Liver (tissue), 8 donors: ENCODE measurements at regions not wholly inside any gene's neighbourhood (a gene's known extent, or its start where the extent isn't known, plus 50 kb on each side); places are given as distances from the start of the nearest gene placed in this dataset.
"Not testable (repeated sequence)": the region's sequence is repeated elsewhere in the genome, so short reads cannot be mapped to it uniquely, and the experiment has no call there.

Experiments
- DNase-seq: peaks from one replicate; pipeline ENCODE4 v3.0.0-alpha.2; 2017; ENCODE audit warnings: low spot score
- H3K27ac ChIP-seq, 2 donors: one replicate each; pipeline ENCODE4 v1.7.0; 2013; ENCODE audit warnings: inconsistent platforms in 2 of 2, low read length in 2 of 2, control low read depth in 1 of 2, low read depth in 1 of 2, mild to moderate bottlenecking in 1 of 2
- H3K27me3 ChIP-seq, 4 donors: one replicate each; pipeline versions ENCODE4 v1.6.1 to v1.7.0; 2013; ENCODE audit warnings: low read length in 3 of 4, inconsistent platforms in 1 of 4, mild to moderate bottlenecking in 1 of 4, moderate library complexity in 1 of 4; ENCODE audit not compliant: control insufficient read depth in 4 of 4, insufficient read depth in 4 of 4
- H3K36me3 ChIP-seq, 4 donors: one replicate each; pipeline versions ENCODE4 v1.6.1 to v1.7.0; 2013; ENCODE audit warnings: low read length in 3 of 4, mild to moderate bottlenecking in 3 of 4, low read depth in 1 of 4, moderate library complexity in 1 of 4; ENCODE audit not compliant: control insufficient read depth in 4 of 4, insufficient read depth in 3 of 4
- H3K4me1 ChIP-seq, 4 donors: one replicate each; pipeline versions ENCODE4 v1.6.1 to v1.7.0; 2013; ENCODE audit warnings: low read length in 3 of 4, mild to moderate bottlenecking in 3 of 4, moderate library complexity in 1 of 4; ENCODE audit not compliant: control insufficient read depth in 4 of 4, insufficient read depth in 4 of 4
- H3K4me3 ChIP-seq, 3 donors: one replicate each; pipeline versions ENCODE4 v1.6.1 to v1.7.0; 2013; ENCODE audit warnings: low read length in 3 of 3, control low read depth in 1 of 3, low read depth in 1 of 3, mild to moderate bottlenecking in 1 of 3
- H3K9ac ChIP-seq, 2 donors: one replicate each; pipeline ENCODE4 v1.7.0; 2013; ENCODE audit warnings: low read length in 2 of 2, mild to moderate bottlenecking in 2 of 2, moderate library complexity in 2 of 2, control low read depth in 1 of 2, low read depth in 1 of 2
- H3K9me3 ChIP-seq, 4 donors: one replicate each; pipeline versions ENCODE4 v1.6.1 to v1.7.0; 2013; ENCODE audit warnings: low read length in 3 of 4; ENCODE audit not compliant: control insufficient read depth in 4 of 4
- EGR1 ChIP-seq, 2 donors: IDR thresholded peaks; 2 replicates each; pipeline ENCODE4 v1.6.1; 2016 to 2018; ENCODE audit warnings: antibody characterized with exemption in 2 of 2, low read depth in 2 of 2
- FOXA1 ChIP-seq: IDR thresholded peaks from 2 replicates; pipeline ENCODE4 v1.6.1; 2016; ENCODE audit warnings: antibody characterized with exemption
- FOXA2 ChIP-seq: IDR thresholded peaks from 2 replicates; pipeline ENCODE4 v1.6.1; 2016; ENCODE audit warnings: antibody characterized with exemption
- GABPA ChIP-seq, 2 donors: IDR thresholded peaks in 1 of 2; conservative IDR thresholded peaks in 1 of 2; 2 replicates each; pipeline ENCODE4 v1.6.1; 2016; ENCODE audit warnings: antibody characterized with exemption in 2 of 2, mild to moderate bottlenecking in 1 of 2, moderate library complexity in 1 of 2
- HNF4A ChIP-seq, 2 donors: conservative IDR thresholded peaks; 2 replicates each; pipeline ENCODE4 v1.6.1; 2016; ENCODE audit warnings: antibody characterized with exemption in 2 of 2, mild to moderate bottlenecking in 2 of 2
- HNF4G ChIP-seq: IDR thresholded peaks from 2 replicates; pipeline ENCODE4 v1.6.1; 2016; ENCODE audit warnings: antibody characterized with exemption
- JUND ChIP-seq, 2 donors: IDR thresholded peaks; 2 replicates each; pipeline ENCODE4 v1.6.1; 2016; ENCODE audit warnings: antibody characterized with exemption in 2 of 2
- NR2F2 ChIP-seq: IDR thresholded peaks from 2 replicates; pipeline ENCODE4 v1.6.1; 2016; ENCODE audit warnings: antibody characterized with exemption
- RAD21 ChIP-seq, 2 donors: IDR thresholded peaks; 2 replicates each; pipeline ENCODE4 v1.6.1; 2016; ENCODE audit warnings: antibody characterized with exemption in 2 of 2, mild to moderate bottlenecking in 2 of 2
- RXRA ChIP-seq, 2 donors: IDR thresholded peaks; 2 replicates each; pipeline ENCODE4 v1.6.1; 2017 to 2018; ENCODE audit warnings: antibody characterized with exemption in 2 of 2, mild to moderate bottlenecking in 1 of 2
- SP1 ChIP-seq: IDR thresholded peaks from 2 replicates; pipeline ENCODE4 v1.6.1; 2018; ENCODE audit warnings: antibody characterized with exemption, mild to moderate bottlenecking
- TAF1 ChIP-seq: conservative IDR thresholded peaks from 2 replicates; pipeline ENCODE4 v1.6.1; 2016; ENCODE audit warnings: antibody characterized with exemption, mild to moderate bottlenecking
- YY1 ChIP-seq: IDR thresholded peaks from 2 replicates; pipeline ENCODE4 v1.6.1; 2016; ENCODE audit warnings: antibody characterized with exemption, mild to moderate bottlenecking
- WGBS: extraction: QIAGEN DNeasy Blood & Tissue Kit; methylation state at CpG from one replicate; pipeline ENCODE4 v1.1.7; 2013; 5-methylcytosine and 5-hydroxymethylcytosine counted together
- TF ChIP-seq, protein P1 (sequence below): fragments of 150-350 bp; IDR thresholded peaks from 2 replicates; pipeline ENCODE4 v1.5.1; 2017; ENCODE audit warnings: improper control_type of control experiment, low read depth, low read length; ENCODE audit not compliant: missing input control
- TF ChIP-seq, protein P2 (sequence below): IDR thresholded peaks from 2 replicates; pipeline ENCODE4 v1.6.1; 2016; ENCODE audit warnings: antibody characterized with exemption
- TF ChIP-seq, protein P3 (sequence below): IDR thresholded peaks from 2 replicates; pipeline ENCODE4 v1.6.1; 2016; ENCODE audit warnings: antibody characterized with exemption
- TF ChIP-seq, protein P4 (sequence below): IDR thresholded peaks from 2 replicates; pipeline ENCODE4 v1.6.1; 2016; ENCODE audit warnings: antibody characterized with exemption
- donor health status: healthy.
- donor health status: healthy.
- donor health status: healthy.
- donor health status: healthy.
- donor health status: healthy.

DNA sequence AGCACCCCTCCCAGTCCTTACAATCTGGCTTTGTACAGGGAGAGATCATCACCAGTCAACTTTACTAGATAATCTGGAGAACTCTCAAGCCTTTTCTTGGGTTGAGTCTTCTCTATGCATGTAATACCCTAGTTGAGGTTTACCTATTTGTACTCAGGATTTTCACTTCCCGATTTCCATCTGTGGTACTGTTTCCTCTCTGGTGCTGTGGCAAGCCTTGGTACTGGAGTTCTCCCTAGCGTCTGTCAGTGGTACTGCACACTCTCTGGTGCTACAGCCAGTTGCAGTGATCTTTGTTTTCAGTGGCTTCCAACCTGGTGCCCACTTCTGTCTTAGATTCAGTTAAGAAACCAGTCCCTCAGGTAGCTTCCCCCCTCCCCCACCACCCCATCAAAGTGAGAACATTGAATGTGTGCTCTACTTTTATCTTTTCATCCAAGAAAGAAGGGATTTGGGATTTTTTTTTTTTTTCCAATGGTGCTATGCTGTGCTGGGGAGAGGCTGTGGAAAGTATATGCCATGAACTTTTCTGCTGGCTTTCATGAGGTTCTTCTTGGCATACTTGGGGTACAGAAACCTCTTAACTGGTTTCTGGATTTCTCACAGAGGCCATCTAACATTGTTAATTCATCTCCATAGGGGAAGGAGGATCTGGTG is 69.4 kb upstream of the EVL start:
- Histone ChIP-seq H3K9ac (no peak overlapping the region), H3K9me3 (no peaks in the 10 kb centered on the region), H3K4me1 (no peaks in the 10 kb centered on the region), H3K4me3 (no peak overlapping the region), H3K27me3 (no peaks in the 10 kb centered on the region), H3K27ac (no peak overlapping the region), H3K36me3 (no peaks in the 10 kb centered on the region)
- WGBS, result 8% methylated on average over 2 of the region's 2 CpGs
- TF ChIP-seq, protein P1, sequence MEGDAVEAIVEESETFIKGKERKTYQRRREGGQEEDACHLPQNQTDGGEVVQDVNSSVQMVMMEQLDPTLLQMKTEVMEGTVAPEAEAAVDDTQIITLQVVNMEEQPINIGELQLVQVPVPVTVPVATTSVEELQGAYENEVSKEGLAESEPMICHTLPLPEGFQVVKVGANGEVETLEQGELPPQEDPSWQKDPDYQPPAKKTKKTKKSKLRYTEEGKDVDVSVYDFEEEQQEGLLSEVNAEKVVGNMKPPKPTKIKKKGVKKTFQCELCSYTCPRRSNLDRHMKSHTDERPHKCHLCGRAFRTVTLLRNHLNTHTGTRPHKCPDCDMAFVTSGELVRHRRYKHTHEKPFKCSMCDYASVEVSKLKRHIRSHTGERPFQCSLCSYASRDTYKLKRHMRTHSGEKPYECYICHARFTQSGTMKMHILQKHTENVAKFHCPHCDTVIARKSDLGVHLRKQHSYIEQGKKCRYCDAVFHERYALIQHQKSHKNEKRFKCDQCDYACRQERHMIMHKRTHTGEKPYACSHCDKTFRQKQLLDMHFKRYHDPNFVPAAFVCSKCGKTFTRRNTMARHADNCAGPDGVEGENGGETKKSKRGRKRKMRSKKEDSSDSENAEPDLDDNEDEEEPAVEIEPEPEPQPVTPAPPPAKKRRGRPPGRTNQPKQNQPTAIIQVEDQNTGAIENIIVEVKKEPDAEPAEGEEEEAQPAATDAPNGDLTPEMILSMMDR, result peak; percentile 75
- TF ChIP-seq RAD21 (IDR thresholded peaks at IDR 0.05) (peak; percentile 77 to 82), YY1 (no peak), SP1 (no peak), FOXA1 (no peak)
- DNase-seq, result peak; percentile 65

DNA sequence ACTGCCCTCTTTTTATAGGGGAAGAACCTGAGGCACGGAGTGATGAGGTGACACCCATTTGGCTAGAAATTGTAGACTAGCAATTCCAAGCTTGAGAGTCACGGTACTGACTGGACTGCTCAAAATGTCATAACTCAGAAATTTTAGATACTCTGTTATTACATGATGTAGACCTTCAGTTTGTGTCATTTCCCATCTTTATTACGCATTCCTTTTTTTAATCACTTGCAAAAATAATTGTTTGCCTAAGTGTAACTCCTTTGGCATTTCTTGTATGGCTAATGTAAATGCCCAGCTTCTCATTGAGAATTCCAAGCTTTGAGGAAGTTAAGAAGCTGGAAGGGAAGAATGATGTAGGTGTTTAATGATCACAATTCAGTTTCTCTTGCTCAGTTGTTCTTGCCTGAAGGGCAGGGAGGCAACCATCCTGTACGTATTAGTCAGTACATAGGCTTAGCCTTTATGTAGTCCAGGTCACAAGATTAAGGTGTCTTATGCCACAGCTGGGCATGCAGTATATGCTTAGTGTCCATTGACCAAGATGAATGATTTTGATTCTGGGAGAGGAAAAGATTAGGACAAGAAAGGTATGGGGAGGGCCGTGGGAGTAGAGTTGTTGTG is 68.2 kb upstream of the EVL start:
- DNase-seq, result no peak
- WGBS, result 92% methylated on average over 5 of the region's 5 CpGs
- Histone ChIP-seq H3K27me3 (no peaks in the 10 kb centered on the region), H3K4me3 (no peak overlapping the region), H3K36me3 (no peaks in the 10 kb centered on the region), H3K9ac (no peak overlapping the region), H3K4me1 (no peaks in the 10 kb centered on the region), H3K27ac (no peak overlapping the region), H3K9me3 (no peaks in the 10 kb centered on the region)
- TF ChIP-seq RXRA (IDR thresholded peaks at IDR 0.05) (no peak), TAF1 (no peak), EGR1 (IDR thresholded peaks at IDR 0.05; ENCODE audit: low read depth in 2 of 2) (no peak), JUND (IDR thresholded peaks at IDR 0.05) (no peak), NR2F2 (no peak), RAD21 (IDR thresholded peaks at IDR 0.05) (no peak), FOXA2 (no peak), FOXA1 (no peak), HNF4A (conservative IDR thresholded peaks at IDR 0.05) (no peak), GABPA (IDR thresholded peaks at IDR 0.05 in 1 of 2, conservative IDR thresholded peaks at IDR 0.05 in 1 of 2) (no peak), YY1 (no peak), SP1 (no peak), HNF4G (no peak)
- TF ChIP-seq, protein P2, sequence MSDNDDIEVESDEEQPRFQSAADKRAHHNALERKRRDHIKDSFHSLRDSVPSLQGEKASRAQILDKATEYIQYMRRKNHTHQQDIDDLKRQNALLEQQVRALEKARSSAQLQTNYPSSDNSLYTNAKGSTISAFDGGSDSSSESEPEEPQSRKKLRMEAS, result no peak
- TF ChIP-seq, protein P1, result no peak
- TF ChIP-seq, protein P3, sequence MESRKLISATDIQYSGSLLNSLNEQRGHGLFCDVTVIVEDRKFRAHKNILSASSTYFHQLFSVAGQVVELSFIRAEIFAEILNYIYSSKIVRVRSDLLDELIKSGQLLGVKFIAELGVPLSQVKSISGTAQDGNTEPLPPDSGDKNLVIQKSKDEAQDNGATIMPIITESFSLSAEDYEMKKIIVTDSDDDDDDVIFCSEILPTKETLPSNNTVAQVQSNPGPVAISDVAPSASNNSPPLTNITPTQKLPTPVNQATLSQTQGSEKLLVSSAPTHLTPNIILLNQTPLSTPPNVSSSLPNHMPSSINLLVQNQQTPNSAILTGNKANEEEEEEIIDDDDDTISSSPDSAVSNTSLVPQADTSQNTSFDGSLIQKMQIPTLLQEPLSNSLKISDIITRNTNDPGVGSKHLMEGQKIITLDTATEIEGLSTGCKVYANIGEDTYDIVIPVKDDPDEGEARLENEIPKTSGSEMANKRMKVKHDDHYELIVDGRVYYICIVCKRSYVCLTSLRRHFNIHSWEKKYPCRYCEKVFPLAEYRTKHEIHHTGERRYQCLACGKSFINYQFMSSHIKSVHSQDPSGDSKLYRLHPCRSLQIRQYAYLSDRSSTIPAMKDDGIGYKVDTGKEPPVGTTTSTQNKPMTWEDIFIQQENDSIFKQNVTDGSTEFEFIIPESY, result no peak
- TF ChIP-seq, protein P4, sequence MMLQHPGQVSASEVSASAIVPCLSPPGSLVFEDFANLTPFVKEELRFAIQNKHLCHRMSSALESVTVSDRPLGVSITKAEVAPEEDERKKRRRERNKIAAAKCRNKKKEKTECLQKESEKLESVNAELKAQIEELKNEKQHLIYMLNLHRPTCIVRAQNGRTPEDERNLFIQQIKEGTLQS, result no peak

DNA sequence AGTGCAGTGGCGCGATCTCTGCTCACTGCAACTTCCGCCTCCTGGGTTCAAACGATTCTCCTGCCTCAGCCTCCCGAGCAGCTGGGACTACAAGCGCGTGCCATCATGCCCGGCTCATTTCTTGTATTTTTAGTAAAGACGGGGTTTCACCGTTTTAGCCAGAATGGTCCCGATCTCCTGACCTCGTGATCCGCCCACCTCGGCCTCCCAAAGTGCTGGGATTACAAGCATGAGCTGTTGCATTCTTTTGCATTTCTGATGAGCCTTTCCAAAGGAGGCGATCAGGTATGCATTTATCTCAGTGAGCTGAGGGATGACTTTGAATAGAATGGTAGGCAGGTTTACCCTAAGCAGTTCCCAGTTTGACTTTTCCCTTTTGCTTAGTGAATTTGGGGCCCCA is 64.8 kb upstream of the EVL start:
- not testable (repeated sequence) for H3K4me3 ChIP-seq, H3K4me1 ChIP-seq, H3K36me3 ChIP-seq, DNase-seq, H3K9me3 ChIP-seq, H3K9ac ChIP-seq, H3K27ac ChIP-seq, H3K27me3 ChIP-seq
- 97% methylated on average over 15 of the region's 15 CpGs for WGBS
